D721Med (cell line): ENCODE measurements at regions not wholly inside any gene's neighbourhood (a gene's known extent, or its start where the extent isn't known, plus 50 kb on each side); places are given as distances from the start of the nearest gene placed in this dataset.

Experiments
- DNase-seq: peaks from one replicate; pipeline ENCODE4 v3.0.0; 2011; ENCODE audit warnings: low spot score; ENCODE audit not compliant: insufficient read length
- FAIRE-seq: peaks from 2 replicates; lab custom pipeline; 2011; peaks lifted over from hg19 to GRCh38; lab: Jason Lieb, UNC
- CTCF ChIP-seq: IDR thresholded peaks from 2 replicates; pipeline ENCODE4 v1.5.1; 2012; ENCODE audit warnings: mild to moderate bottlenecking, control low read depth; ENCODE audit not compliant: insufficient read depth; ENCODE audit errors: missing control alignments

- FAIRE-seq (no peak), DNase-seq (no peak)
- TF ChIP-seq CTCF: no peak
These were observed 427.9 kb downstream of the SPRY1 start for GRCh38 chr4:123824524-123824923.

GRCh38 chr4:123825596-123826291 is 429.1 kb downstream of the SPRY1 start:
- FAIRE-seq: no peak
- DNase-seq: no peak
- TF ChIP-seq CTCF: no peak

GRCh38 chr4:123826896-123827295 is 430.3 kb downstream of the SPRY1 start:
- FAIRE-seq (no peak), DNase-seq (no peak)
- TF ChIP-seq CTCF: no peak

- DNase-seq: no peak
- FAIRE-seq: no peak
These were observed 430.9 kb downstream of the SPRY1 start for GRCh38 chr4:123827511-123827910.

GRCh38 chr4:123830930-123831329 is 434.3 kb downstream of the SPRY1 start:
- no peak for TF ChIP-seq CTCF
- no peak for FAIRE-seq
- no peak for DNase-seq

More at GRCh38 chr4:123827511-123827910, 430.9 kb downstream of the SPRY1 start:
- no peak for TF ChIP-seq CTCF

DNA sequence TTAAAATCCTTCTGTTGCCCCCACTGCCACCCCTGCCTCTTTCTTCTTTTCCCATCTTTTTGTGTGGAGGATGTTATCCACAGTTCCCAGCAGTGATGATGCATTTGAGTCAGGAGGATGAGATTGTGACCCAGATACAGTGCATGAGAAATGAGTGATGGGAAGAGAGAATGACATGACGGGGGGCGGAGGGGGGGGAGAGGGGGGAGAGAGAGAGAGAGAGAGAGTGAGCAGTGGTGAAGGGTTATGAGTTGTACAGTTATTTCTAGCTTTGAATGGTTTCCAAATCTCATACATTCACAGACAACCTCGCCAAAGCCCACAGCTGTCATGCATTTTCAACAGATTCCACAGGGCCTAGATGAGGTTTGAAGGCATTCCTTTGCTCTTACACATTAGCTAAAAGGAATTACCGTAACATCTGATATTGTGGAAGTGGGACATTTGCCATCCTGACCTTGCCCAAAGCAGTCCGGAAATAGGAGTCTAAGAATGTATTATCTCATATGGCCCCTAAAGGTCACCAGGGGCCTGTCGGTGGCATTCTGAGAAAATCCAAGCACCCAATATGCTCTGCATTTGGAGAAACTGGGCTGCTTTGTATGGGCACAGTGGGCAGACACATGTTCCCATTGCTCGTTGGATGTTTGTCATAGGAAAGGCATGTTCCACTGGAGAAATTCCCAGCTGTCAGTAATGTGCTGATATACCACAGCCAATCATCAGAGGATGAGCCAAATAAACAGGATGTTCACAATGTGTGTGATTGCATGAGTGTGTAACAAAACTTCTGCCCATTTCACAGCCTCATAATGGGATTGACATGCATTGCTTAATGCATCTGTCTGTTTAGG is 435.8 kb downstream of the SPRY1 start:
- FAIRE-seq (no peak), DNase-seq (no peak)
- TF ChIP-seq CTCF: no peak
